ENCODE measurements at regions not wholly inside any gene's neighbourhood (a gene's known extent, or its start where the extent isn't known, plus 50 kb on each side); places are given as distances from the start of the nearest gene placed in this dataset.

DNA sequence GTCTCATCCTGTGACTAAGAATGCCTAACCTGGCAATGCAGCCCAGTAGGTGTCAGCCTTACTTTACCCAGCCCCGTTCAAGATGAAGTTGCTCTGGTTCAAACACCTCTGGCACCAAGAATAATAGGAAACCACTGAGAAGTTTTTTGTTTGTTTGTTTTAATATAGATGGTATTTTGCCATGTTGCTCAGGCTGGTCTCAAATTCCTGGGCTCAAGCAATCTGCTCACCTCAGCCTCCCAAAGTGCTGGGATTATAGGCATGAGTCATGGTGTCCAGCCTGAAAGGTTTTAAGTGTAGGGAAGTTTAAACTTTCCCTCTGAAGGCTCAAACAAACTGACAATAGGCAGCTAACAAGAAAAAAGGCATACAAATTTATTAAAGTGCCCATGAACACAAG is 51.2 kb upstream of the ABCC4 start:
- no peak for DNase-seq

DNA sequence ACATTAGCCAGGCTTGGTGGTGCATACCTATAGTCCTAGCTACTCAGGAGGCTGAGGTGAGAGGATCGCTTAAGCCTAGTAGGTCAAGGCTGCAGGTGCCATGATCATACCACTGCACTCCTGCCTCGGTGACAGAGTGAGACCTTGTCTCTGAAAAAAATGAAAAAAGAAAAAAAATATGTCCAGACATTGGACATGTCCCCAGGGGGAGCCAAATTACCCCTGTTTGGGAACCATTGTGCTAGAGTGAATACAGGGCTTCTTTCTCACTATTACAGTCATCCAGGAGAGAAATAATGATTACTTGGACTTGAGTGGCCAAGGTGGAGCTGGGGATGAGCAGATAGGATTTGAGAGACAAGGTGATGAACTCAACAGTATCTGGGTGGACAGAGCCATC is 52.9 kb upstream of the ABCC4 start:
- no peak for DNase-seq

DNA sequence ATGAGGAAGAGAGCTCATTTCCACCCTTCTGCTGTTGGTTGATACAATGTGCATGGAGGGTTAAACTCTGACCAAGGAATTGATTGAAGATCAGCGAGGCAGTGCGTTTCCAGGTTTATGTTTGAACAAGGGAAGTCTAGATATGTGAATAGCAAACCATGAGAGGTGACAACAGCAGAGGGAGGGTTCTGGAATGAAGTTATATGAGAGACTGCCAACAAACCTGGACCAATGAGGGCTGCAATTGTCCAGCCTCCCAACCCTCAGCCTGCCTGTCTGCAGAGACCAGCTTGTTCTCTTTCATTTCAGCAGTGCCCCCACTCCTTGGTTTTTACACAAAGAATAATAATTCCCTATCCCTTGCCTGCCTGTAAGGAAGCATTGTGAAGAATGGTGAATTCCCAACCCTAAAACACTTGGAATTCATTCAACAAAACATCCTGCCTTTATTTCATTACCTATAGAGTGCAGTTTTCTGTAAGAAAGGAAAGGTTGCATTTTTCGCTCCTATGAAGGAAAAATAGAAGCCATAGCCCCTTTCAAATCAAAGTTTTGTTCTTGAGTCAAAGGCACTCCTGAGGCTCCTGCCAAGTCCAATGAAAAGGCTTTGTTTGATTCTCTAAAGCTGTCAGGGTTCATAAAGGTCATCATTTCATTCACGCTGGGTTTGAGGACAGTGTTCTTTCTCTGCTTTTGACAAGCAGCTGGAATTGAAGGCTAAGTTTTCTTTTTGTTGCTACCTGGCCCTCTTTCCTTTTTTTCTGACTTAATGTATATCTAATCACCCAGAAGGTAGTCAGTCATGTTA is 53.6 kb upstream of the ABCC4 start:
- DNase-seq: no peak

DNA sequence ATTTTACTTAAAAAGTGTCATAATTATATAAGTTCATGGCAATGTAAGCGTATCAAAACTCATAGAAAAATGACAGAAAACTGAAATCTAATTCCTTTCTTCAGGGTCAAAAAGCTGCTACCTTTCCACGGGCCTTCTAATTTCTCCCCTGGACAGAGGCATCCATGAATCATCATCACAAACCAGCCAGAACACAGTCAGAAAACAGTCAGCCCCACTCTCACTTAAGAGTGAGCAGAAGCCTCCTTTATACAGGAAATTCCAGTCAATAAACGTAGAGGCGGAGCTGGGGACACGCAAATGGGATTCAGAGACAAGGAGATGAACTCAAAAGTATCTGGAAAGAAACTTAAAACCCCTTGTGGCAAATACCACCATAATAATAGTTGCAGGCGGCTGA is 54.2 kb upstream of the ABCC4 start:
- no peak for DNase-seq

DNA sequence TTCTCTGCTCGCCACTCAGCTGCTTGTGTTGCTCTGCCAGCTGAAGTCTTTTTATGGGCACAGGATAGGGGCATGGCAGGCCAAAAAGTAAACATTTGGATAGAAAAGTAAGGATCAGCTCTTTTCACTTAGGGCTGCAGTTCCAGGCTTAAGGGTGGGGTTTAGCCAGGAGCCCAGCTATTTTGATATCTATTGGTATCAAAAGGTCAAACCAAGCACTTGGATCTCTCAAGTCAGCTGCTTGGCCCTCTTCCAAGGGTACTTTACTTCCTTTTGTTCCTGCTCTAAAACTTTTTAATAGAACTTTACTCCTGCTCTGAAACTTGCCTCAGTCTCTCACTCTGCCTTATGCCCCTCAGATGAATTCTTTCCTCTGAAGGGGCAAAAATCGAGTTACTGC is 55.7 kb upstream of the ABCC4 start:
- no peak for DNase-seq

DNA sequence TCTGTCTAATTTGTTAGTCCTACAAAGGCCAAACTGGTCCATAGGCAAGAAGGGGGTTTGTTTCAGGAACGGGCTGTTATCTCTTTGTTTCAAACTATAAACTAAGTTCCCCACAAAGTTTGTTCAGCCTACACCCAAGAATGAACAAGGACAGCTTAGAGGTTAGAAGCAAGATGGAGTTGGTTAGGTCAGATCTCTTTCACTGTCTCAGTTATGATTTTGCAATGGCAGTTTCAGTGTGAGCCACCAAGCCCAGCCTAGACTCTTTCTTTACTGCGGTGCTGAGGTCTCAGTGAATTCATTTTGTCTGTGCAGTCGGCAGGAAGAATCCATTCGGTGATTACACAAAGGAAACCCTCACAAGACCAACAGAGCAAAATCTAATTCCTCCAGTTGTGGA is 56.6 kb upstream of the ABCC4 start:
- no peak for DNase-seq

DNA sequence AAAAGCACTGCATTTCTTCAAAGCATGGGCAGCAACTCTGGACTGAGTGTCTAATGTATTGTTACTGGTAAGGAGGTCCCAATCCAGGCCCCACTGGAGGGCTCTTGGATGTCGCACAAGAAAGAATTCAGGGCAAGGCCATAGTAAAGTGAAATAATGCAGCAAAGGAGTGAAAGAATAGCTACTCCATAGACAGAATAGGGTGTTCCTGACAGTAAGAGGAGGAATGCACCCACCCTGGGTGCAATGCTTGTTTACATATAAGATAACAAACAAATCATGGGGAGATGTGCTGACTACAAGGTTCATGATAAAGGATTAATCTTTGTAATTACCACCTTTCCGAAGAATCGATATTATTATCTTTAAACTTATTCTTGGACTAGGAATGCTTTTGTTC is 58.8 kb upstream of the ABCC4 start:
- no peak for DNase-seq

DNA sequence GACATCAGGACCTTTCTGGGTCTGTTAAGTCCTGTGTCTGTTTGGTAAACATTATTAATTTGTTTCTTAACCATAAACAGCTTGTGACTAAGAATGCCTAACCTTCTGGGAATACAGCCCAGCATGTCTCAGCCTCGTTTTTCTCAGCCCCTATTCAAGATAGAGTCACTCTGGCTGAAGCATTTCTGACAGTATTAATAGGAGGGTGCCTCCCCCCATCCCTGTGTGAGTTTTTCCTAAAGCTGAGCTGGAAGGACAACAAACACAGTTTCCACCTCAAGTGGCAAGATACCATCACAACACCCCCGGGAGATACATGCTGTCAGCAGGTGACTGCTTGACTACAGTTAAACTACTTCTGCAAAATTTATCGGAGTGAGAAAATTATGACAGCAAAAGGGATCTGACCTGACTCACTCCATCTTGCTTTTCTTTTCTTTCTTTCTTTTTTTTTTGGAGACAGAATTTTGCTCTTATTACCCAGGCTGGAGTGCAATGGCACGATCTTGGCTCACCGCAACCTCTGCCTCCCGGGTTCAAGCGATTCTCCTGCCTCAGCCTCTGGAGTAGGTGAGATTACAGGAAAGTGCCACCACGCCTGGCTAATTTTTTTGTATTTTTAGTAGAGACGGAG is 59.3 kb upstream of the ABCC4 start:
- no peak for DNase-seq

DNA sequence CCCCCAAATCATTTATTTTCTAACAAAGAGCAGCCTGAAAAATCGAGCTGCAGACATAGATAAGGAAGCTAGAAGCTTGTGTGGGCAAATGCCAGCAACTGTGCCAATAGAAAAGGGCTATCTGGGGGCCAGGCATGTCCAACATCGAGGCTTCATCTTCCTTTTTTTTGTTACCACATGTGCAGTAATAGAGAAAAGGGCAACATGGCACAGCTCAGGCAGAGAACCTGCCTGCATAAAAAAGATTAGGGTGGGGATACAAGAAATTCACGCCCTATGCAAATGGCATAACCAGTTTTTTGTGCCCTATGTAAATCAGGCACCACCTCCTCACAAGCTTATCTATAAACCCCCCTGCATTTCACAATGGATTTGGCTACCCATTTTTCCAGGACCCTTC is 60.4 kb upstream of the ABCC4 start:
- no peak for DNase-seq

DNA sequence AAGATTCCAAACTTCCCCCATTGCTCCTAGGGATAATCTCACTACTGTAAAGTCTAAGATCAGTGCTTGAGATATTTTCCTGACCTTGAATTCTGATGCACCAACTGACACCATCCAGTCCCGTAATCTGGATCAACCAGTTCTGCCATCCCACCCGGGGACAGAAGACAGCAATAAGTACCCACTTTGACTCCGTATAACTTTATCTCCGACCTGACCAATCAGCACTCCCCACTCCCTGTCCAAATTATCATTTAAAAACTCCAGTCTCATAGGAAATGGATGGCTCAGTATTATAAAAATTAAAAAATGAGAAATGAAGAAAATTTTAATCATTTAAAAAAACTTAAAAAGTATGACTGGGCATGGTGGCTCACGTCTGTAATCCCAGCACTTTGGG is 61.4 kb upstream of the ABCC4 start:
- no peak for DNase-seq

DNA sequence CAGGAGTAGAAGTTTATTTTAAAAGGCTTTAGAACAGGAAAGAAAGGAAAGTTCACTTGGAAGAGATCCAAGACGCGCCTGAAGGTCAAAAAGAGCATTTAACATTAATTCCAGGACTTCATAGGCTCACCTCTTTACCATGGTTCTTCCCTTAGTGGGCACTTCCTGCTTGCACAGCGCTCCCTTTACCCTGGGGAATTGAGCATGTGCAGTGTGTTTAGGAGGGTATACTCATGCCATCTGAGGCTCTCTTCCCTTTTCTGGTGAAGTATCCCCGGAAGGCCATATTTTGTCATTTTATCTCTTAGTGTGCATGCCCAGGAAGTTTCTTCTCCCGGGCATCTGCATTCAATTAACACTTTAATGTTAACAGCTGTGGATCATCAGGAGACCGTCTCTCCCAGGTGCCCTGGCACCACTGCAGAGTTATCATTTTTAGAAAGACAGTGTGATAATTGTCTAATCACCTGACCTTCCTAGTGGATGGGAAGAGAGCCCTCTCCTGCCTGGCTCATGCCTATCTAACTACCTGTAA is 66.1 kb upstream of the ABCC4 start:
- no peak for DNase-seq

DNA sequence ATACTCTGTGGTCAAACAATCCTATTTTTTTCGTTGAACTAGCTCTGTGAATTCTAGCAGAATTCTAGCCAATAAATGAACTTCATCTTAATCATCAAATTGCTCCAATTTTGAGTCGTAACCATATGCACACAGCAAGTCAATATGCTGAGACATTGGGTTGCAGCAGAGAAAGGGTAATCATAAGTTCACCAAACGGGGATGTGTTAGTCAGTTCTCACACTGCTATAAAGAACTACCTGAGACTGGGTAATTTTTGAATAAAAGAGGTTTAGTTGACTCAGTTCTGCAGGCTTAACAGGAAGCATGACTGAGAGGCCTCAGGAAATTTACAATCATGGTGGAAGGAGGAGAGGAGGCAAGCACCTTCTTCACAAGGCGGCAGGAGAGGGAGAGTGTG is 67.7 kb upstream of the ABCC4 start:
- DNase-seq: no peak

DNA sequence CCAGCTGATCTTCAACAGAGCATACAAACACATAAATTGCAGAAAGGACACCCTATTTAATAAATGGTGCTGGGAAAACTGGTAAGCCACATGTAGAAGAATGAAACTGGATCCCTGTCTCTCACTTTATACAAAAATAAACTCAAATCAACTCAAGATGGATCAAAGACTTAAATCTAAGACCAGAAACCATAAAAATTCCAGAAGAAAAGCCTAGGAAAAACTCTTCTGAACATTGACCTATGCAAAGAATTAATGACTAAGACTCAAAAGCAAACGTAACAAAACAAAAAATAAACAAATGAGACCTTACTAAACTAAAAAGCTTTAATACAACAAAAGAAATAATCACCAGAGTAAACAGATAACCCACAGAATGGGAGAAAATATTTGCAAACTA is 74.5 kb upstream of the ABCC4 start:
- no peak for DNase-seq

DNA sequence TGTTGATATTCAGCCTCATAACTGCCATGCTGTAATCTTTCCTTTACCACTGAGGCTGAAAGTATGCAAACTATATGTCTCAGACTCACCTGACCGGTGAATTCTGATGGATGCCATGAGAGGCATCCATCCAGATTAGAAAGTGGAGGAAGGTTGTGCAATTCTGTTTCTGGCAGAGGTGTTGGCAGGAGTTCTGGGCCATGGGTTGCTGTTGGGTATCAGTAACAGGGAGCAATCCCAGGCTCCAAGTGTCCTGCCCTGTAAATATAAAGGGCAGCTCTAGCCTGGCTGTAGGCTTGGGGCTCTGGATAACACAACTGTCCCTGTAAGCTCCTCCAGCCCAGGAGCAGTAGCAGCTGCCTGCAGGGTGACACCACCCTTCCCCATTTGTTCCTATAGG is 77.4 kb upstream of the ABCC4 start:
- DNase-seq: no peak

DNA sequence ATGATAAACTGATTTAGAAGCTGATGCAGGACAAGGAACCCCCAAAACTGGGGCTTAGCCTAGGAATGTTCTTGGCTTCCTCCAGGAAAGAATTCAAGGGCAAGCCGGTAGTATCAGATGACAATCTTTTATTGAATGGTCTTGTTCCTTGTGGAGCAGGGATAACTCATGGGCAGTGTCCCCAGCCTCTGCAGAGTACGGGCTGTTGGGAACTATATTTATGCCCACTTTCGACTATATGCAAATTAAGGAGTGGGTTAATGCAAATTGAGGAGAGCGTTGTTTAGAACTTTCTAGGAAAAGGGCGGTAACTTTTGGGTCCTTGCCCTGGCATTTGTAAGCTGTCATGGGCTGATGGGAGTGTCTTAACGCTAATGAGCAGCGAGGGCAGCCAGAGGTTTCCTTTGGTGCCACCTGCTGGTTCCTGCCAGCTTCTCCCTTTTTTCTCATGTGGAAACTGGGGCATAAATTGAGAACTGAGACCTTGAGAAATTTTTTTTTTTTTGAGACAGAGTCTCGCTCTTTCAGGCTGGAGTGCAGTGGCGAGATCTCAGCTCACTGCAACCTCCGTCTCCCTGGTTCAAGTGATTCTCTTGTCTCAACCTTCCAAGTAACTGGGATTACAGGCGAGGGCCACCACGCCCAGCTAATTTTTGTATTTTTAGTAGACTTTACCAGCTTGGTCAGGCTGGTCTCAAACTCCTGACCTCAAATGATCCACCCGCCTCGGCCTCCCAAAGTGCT is 79.4 kb upstream of the ABCC4 start:
- peak; percentile 70 to 79 for DNase-seq

DNA sequence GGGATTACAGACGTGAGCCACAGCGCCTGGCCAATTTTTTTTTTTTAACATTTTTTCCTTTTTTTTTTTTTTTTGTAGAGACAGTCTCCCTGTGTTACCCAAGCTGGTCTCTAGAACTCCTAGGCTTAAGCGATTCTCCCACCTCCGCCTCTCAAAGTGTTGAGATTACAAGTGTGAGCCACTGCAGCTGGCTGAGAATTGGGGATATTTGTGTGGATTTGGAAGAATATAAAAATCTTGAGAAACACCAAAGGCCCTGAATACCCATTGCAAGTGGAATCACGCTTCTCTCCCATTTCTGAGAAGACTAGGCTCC is 79.9 kb upstream of the ABCC4 start:
- no peak for DNase-seq

DNA sequence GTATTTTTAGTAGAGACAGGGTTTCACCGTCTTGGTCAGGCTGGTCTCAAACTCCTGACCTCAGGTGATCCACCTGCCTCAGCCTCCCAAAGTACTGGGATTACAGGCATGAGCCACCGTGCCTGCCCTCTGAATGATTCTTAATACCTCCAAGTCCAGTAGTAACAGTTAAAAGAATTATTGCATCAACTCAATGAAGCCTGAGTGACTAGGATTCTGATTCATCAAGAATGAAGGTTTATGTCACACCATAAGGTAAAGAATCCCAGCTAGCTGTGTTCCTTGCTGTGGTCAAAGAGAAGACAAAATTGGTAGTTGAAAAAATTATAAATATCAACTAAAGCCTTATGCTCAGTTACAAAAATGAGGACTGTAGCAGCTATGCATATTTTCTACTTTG is 81.2 kb upstream of the ABCC4 start:
- DNase-seq: no peak

DNA sequence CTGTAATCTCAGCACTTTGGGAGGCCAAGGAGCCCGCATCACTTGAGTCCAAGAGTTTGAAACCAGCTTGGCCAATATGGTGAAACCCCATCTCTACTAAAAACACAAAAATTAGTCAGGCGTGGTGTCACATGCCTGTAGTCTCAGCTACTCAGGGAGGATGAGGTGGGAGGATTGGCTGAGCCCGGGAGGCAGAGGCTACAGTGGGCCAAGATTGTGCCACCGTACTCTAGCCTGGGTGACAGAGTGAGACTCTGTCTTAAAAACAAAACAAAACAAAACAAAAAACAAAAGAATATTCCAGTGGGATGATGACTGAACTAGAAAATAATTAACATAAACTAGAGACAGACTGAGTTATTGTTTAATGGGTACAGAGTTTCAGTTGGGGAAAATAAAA is 81.7 kb upstream of the ABCC4 start:
- no peak for DNase-seq

DNA sequence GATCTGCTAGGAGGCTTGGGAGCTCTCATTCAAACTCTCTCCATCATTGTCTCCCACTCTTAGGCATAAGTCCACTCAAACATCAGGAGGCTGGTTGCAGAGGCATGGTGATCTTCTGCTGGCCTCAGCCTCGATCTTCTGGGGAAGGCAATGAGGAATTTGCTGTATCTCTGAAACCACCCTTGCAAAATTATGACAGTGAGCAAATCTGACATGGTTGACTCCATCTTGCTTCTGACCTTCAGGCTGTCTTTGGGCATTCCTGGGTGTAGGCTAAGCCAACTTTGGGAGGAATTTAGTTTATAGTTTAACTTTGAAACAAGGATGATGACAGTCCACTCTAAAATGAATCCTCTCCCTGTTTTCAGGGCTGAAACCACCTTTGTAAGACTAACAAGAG is 84.1 kb upstream of the ABCC4 start:
- DNase-seq: no peak

DNA sequence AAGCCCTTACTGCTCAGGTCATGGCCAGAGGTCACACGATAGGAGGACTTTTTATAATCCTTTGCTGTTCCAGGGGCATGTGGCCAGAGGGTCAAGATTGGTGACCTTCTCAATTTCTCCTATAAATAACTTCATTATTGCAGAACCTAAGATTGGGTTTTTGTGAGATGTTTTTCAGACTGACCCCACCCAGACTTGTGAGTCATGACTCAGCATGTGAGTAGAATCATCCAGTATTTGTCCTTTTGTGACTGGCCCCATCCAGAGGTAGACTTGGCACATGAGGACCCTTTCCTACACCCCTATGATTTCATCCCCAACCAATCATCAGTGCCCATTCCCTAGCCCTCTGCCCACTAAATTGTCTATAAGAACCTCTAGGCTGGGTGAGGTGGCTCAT is 84.5 kb upstream of the ABCC4 start:
- DNase-seq: no peak

DNA sequence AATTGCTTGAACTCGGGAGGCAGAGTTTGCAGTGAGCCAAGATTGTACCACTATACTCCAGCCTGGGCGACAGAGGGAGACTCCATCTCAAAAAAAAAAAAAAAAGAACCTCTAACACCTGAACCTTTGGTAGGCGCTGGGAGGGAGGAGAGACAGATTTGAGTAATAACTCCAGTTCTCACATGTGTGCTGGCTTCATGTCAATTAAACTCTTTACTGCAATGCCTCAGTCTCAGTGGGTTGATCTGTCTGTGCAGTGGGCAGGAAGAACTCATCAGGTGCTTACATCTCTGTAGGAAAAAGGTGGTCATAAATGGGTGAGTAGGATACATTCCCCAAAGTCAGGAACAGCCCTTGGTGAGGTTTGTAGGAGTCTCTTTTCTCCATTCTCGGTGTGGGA is 85.1 kb upstream of the ABCC4 start:
- no peak for DNase-seq

DNA sequence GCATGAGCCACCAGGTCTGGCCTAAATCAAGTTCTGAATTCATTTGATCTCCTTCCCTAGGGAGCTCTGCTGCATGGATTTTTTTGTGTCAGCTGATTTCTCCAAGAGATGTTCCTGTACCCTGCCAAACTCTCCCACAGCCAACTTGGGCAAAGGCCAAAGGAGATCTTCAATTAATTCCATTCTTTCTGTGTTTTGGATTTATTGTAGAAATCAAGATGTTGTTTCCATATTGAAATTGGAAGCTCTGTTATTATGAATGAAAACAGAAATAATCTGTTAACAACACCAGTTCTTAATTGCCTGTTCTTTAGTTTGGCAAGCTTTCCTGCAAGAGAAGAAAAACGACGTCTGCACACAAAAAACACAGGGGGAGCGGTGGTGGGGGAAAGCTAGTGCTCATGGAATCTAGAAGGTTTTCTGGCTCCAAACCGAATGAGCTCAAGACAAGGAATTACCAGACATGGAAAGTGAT is 86.5 kb upstream of the ABCC4 start:
- no peak for DNase-seq

DNA sequence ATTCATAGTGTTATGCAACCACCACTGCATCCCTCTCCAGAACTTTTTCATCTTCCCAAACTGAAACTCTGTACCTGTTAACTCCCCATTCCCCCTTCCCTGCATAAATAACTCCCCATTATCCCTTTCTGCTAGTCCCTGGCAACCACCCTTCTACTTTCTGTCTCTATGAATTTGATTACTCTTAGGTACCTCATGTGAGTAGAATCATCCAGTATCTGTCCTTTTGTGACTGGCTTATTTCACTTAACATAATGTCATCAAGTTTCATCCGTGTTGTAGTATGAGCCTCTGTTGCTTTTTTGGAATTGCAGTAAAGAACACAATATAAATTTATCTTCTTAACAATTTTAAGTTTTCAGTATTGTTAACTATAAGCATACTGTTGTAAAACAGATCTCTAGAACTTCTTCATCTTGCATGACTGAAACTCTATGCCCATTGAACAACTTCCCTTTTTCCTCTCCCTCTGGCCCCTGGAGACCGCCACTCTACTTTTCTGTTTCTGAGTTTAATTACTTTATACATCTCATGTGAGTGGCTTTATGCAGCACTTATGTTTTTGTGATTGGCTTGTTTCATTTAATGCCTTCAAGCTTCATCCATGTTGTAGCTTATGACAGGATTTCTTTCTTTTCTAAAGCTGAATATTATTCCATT is 87.3 kb upstream of the ABCC4 start:
- no peak for DNase-seq

DNA sequence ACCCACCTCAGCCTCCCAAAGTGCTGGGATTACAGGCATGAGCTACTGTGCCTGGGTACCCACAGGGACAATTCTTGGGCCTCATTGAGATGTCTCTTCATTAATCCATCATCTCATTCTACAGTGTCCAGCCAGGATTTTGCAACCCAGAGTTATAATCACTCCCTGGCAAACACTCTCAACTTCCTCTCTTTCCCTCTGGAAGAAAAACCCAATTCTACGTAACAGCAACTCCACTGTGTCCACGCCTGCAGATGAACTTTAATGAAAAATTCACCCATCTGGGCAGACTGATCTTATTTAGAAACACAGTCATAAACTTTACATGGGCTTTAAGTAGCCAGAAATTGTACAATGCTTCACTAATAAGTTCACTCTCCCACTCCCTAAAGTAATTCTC is 90.1 kb upstream of the ABCC4 start:
- DNase-seq: no peak
